GM20000 (cell line): ENCODE measurements at regions not wholly inside any gene's neighbourhood (a gene's known extent, or its start where the extent isn't known, plus 50 kb on each side); places are given as distances from the start of the nearest gene placed in this dataset.

Source experiments
- DNase-seq: peaks from one replicate; pipeline ENCODE4 v3.0.0; 2012; ENCODE audit warnings: low spot score
- CTCF ChIP-seq: IDR thresholded peaks from 2 replicates; pipeline ENCODE4 v1.5.1; 2012; ENCODE audit warnings: mild to moderate bottlenecking, control low read depth; ENCODE audit errors: extremely low read depth, missing control alignments

- DNase-seq: no peak
- no peak for TF ChIP-seq CTCF
Observed at GRCh38 chr2:145623136-145623535, 1103.2 kb upstream of the ZEB2 start.

- TF ChIP-seq CTCF: no peak
- DNase-seq: no peak
Observed at GRCh38 chr2:145622285-145622684, 1102.4 kb upstream of the ZEB2 start.

GRCh38 chr2:145617906-145618305 is 1098.0 kb upstream of the ZEB2 start:
- no peak for TF ChIP-seq CTCF
- DNase-seq: no peak

GRCh38 chr2:145617420-145617819 is 1097.5 kb upstream of the ZEB2 start:
- no peak for TF ChIP-seq CTCF
- no peak for DNase-seq

GRCh38 chr2:145615626-145616025 is 1095.7 kb upstream of the ZEB2 start:
- no peak for TF ChIP-seq CTCF
- no peak for DNase-seq

- no peak for TF ChIP-seq CTCF
- no peak for DNase-seq
Observed at GRCh38 chr2:145609951-145610350, 1090.0 kb upstream of the ZEB2 start.

- no peak for DNase-seq
Observed at GRCh38 chr2:145601361-145601925, 1081.5 kb upstream of the ZEB2 start.

More at GRCh38 chr2:145601361-145601925, 1081.5 kb upstream of the ZEB2 start:
- TF ChIP-seq CTCF: no peak
